MM.1S (cell line): ENCODE measurements at regions not wholly inside any gene's neighbourhood (a gene's known extent, or its start where the extent isn't known, plus 50 kb on each side); places are given as distances from the start of the nearest gene placed in this dataset.
"Not testable (repeated sequence)": the region's sequence is repeated elsewhere in the genome, so short reads cannot be mapped to it uniquely, and the experiment has no call there.

Experiments
- DNase-seq: peaks from one replicate; pipeline ENCODE4 v3.0.0-alpha.2; 2015
- H2AFZ ChIP-seq: fragments of 300-600 bp; sonication (generic); 2 replicates; pipeline ENCODE4 v1.6.0; 2016; ENCODE audit warnings: antibody characterized with exemption, low read length
- H3F3A ChIP-seq: fragments of 300-600 bp; sonication (generic); 2 replicates; pipeline ENCODE4 v1.6.1; 2016; ENCODE audit warnings: mild to moderate bottlenecking, antibody characterized with exemption, low read length, moderate library complexity, mixed read lengths; ENCODE audit not compliant: insufficient read depth
- H3K27ac ChIP-seq: fragments of 300-600 bp; sonication (generic); 2 replicates; pipeline ENCODE4 v1.5.1; 2016; ENCODE audit warnings: mild to moderate bottlenecking, low read length
- H3K27me3 ChIP-seq: fragments of 300-600 bp; sonication (generic); replicated peaks from 2 replicates; pipeline ENCODE4 v1.6.0; 2016; ENCODE audit warnings: low read length; ENCODE audit not compliant: insufficient read depth
- H3K36me3 ChIP-seq: fragments of 300-600 bp; sonication (generic); replicated peaks from 2 replicates; pipeline ENCODE4 v1.6.1; 2016; ENCODE audit warnings: mild to moderate bottlenecking, low read length, mixed read lengths; ENCODE audit not compliant: insufficient read depth
- H3K4me1 ChIP-seq: fragments of 300-600 bp; sonication (generic); 2 replicates; pipeline ENCODE4 v1.6.1; 2016; ENCODE audit warnings: low read length, mixed read lengths
- H3K4me2 ChIP-seq: fragments of 300-600 bp; sonication (generic); 2 replicates; pipeline ENCODE4 v1.6.0; 2016; ENCODE audit warnings: low read depth, low read length
- H3K4me3 ChIP-seq: fragments of 300-600 bp; sonication (generic); 2 replicates; pipeline ENCODE4 v1.5.1; 2016; ENCODE audit warnings: low read length, mixed read lengths
- H3K79me2 ChIP-seq: fragments of 300-600 bp; sonication (generic); 2 replicates; pipeline ENCODE4 v1.6.1; 2016; ENCODE audit warnings: mixed run types, low read length, mixed read lengths
- H3K9ac ChIP-seq: fragments of 300-600 bp; sonication (generic); 2 replicates; pipeline ENCODE4 v1.6.1; 2016; ENCODE audit warnings: low read length, mixed read lengths
- H3K9me2 ChIP-seq: fragments of 300-600 bp; sonication (generic); replicated peaks from 2 replicates; pipeline ENCODE4 v1.6.1; 2016; ENCODE audit warnings: mild to moderate bottlenecking, low read length, mixed read lengths; ENCODE audit not compliant: insufficient read depth
- H3K9me3 ChIP-seq: fragments of 300-600 bp; sonication (generic); replicated peaks from 2 replicates; pipeline ENCODE4 v1.6.1; 2016; ENCODE audit warnings: mild to moderate bottlenecking, low read length, mixed read lengths; ENCODE audit not compliant: insufficient read depth
- H4K20me1 ChIP-seq: fragments of 300-600 bp; sonication (generic); 2 replicates; pipeline ENCODE4 v1.6.1; 2016; ENCODE audit warnings: mild to moderate bottlenecking, low read length, moderate library complexity, mixed read lengths; ENCODE audit not compliant: insufficient read depth
- EZH2 ChIP-seq: fragments of 300-600 bp; sonication (generic); optimal IDR thresholded peaks from 2 replicates; pipeline ENCODE3; 2017; ENCODE audit warnings: low read depth, mild to moderate bottlenecking, antibody characterized with exemption, low read length, mixed read lengths
- EZH2phosphoT487 ChIP-seq: fragments of 300-600 bp; sonication (generic); IDR thresholded peaks from 2 replicates; pipeline ENCODE4 v1.6.1; 2018; ENCODE audit warnings: antibody characterized with exemption, low read length
- TF ChIP-seq, protein P1 (sequence below): fragments of 300-600 bp; sonication (generic); IDR thresholded peaks from 2 replicates; pipeline ENCODE4 v1.5.1; 2016; ENCODE audit warnings: antibody characterized with exemption, low read length, mixed read lengths

DNA sequence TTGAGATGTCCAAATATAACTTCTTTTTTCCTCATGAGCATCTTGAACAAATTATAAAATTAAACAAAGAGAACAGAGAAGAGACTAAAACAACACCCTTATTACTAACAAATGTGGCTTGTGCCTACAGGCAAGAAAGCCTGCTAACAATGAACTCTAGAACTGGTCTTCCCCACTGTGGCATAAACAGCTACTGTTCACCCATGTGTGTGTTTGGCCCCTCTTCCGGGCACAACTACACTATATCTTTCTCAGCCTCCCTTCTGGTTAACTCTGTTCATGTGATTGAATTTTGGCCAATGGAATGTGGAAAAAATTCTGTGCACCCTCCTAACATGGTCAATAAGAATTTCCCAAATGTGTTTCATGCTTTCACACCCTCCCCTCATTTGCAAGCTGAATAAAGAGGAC, 117.0 kb downstream of the KBTBD2 start:
- H3K27me3 ChIP-seq, result no peaks in the 10 kb centered on the region
- H3K9ac ChIP-seq, result no peak overlapping the region
- no peaks in the 10 kb centered on the region for H3K79me2 ChIP-seq
- H3K4me1 ChIP-seq, result no peaks in the 10 kb centered on the region
- H3K36me3 ChIP-seq, result no peaks in the 10 kb centered on the region
- DNase-seq, result no peak
- no peaks in the 10 kb centered on the region for H3K9me3 ChIP-seq
- no peaks in the 10 kb centered on the region for H4K20me1 ChIP-seq
- no peak overlapping the region for H3K4me2 ChIP-seq
- H3F3A ChIP-seq, result no peaks in the 10 kb centered on the region
- no peak for TF ChIP-seq EZH2phosphoT487
- TF ChIP-seq, protein P1, sequence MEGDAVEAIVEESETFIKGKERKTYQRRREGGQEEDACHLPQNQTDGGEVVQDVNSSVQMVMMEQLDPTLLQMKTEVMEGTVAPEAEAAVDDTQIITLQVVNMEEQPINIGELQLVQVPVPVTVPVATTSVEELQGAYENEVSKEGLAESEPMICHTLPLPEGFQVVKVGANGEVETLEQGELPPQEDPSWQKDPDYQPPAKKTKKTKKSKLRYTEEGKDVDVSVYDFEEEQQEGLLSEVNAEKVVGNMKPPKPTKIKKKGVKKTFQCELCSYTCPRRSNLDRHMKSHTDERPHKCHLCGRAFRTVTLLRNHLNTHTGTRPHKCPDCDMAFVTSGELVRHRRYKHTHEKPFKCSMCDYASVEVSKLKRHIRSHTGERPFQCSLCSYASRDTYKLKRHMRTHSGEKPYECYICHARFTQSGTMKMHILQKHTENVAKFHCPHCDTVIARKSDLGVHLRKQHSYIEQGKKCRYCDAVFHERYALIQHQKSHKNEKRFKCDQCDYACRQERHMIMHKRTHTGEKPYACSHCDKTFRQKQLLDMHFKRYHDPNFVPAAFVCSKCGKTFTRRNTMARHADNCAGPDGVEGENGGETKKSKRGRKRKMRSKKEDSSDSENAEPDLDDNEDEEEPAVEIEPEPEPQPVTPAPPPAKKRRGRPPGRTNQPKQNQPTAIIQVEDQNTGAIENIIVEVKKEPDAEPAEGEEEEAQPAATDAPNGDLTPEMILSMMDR, result no peak
- TF ChIP-seq EZH2, result no peak
- H2AFZ ChIP-seq, result no peak overlapping the region
- no peak overlapping the region for H3K4me3 ChIP-seq
- no peak overlapping the region for H3K27ac ChIP-seq
- no peaks in the 10 kb centered on the region for H3K9me2 ChIP-seq

DNA sequence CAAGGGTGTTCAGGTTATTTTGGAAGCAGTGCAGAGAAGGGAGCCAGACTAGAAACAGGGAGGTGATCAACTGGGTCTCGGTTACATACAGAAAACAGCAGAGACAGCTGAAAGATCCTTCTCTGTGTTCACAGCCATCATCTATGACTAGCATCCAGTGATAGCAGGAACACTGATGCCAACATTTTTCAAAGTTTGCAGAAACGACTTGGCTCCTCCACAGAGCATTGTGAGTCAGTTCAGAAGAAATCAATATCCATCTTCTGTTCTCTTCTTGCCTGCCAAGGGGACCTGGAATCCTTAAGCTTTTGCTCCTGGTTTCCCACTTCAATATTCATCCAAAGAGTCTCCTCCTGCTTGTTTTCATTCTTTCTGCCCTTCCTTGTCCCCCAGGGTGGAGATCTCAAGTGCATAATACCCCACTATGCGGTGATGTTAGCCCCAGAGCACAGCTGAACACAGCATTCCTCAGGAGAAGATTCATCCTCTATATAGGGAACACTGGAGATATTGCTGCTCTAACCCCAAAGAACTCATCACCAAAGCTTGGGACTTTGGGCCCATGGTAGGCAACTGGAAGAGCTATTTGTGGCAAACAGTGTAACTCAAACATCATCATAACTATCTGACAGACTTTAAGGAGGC, 122.6 kb downstream of the KBTBD2 start:
- H3K9ac ChIP-seq, H2AFZ ChIP-seq, H3K4me1 ChIP-seq, H3K9me3 ChIP-seq, DNase-seq, H3K27me3 ChIP-seq, H3K4me3 ChIP-seq, H3K4me2 ChIP-seq, H4K20me1 ChIP-seq, H3F3A ChIP-seq, H3K36me3 ChIP-seq, H3K27ac ChIP-seq, H3K9me2 ChIP-seq, H3K79me2 ChIP-seq: not testable (repeated sequence)

DNA sequence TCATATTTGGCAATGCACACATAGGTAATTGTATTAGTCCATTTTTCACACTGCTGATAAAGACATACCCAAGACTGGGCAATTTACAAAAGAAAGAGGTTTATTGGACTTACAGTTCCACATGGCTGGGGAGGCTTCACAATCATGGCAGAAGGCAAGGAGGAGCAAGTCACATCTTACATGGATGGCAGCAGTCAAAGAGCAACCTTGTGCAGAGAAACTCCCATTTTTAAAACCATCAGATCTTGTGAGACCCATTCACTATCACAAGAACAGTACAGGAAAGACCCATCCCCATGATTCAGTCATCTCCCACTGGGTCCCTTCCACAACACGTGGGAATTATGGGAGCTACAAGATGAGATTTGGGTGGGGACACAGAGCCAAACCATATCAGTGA, 123.2 kb downstream of the KBTBD2 start:
- H3K36me3 ChIP-seq, H3K4me2 ChIP-seq, H3K9me3 ChIP-seq, H3K9ac ChIP-seq, H3K4me3 ChIP-seq, H3K4me1 ChIP-seq, H3F3A ChIP-seq, H3K9me2 ChIP-seq, H3K79me2 ChIP-seq, H4K20me1 ChIP-seq, H2AFZ ChIP-seq, DNase-seq, H3K27ac ChIP-seq, H3K27me3 ChIP-seq: not testable (repeated sequence)

DNA sequence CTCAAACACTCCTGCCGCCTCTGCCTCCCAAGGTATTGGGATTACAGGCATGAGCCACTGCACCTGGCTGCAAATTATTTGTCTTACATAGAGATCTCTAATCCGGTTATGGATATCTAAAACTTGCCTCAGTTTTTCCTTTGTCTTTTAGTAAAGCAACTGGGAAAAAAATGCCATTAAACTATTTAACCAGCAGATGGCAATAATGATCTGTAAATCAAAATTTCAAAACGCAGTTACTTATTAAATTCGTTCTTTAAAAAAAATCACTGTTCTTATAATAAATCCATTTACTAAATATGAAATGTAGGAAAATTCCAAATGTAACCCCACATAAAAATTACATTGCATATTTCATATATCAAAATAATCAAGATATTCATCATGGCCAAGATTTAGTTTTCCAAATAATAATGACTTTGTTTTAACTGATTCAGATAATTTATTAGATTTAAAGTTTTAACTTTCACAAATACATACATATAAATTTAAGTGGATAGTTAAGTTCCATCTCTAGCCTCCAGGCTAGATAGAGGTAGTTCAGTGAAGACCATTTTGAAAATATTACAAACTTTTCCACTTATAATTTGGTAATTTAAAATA, 125.8 kb downstream of the KBTBD2 start:
- H3K79me2 ChIP-seq, H3K27me3 ChIP-seq, H3K4me3 ChIP-seq, H3F3A ChIP-seq, H3K9me3 ChIP-seq, H3K27ac ChIP-seq, H3K4me1 ChIP-seq, DNase-seq, H2AFZ ChIP-seq, H3K36me3 ChIP-seq, H3K9me2 ChIP-seq, H3K4me2 ChIP-seq, H3K9ac ChIP-seq, H4K20me1 ChIP-seq: not testable (repeated sequence)
- TF ChIP-seq, protein P1, result peak; percentile 32
